ENCODE measurements at regions not wholly inside any gene's neighbourhood (a gene's known extent, or its start where the extent isn't known, plus 50 kb on each side); places are given as distances from the start of the nearest gene placed in this dataset.

- TF ChIP-seq ZNF274 (IDR thresholded peaks at IDR 0.05; ENCODE audit: low read depth, low read length) = no peak
- no peak overlapping the region for H3K4me3 ChIP-seq (ENCODE audit: low read length)
Measured at GRCh38 chr12:92623386-92623785, 79.4 kb upstream of the PLEKHG7 start.

- H3K4me3 ChIP-seq (ENCODE audit: low read length) = no peak overlapping the region
- no peak for TF ChIP-seq ZNF274 (IDR thresholded peaks at IDR 0.05; ENCODE audit: low read depth, low read length)
Measured at GRCh38 chr12:92621833-92622232, 81.0 kb upstream of the PLEKHG7 start.

GRCh38 chr12:92621312-92621711 is 81.5 kb upstream of the PLEKHG7 start:
- no peak for TF ChIP-seq ZNF274 (IDR thresholded peaks at IDR 0.05; ENCODE audit: low read depth, low read length)
- no peak overlapping the region for H3K4me3 ChIP-seq (ENCODE audit: low read length)

GRCh38 chr12:92619730-92620684 is 82.8 kb upstream of the PLEKHG7 start:
- TF ChIP-seq ZNF274 (IDR thresholded peaks at IDR 0.05; ENCODE audit: low read depth, low read length) = no peak
- no peak overlapping the region for H3K4me3 ChIP-seq (ENCODE audit: low read length)

- no peak for TF ChIP-seq ZNF274 (IDR thresholded peaks at IDR 0.05; ENCODE audit: low read depth, low read length)
- no peak overlapping the region for H3K4me3 ChIP-seq (ENCODE audit: low read length)
Measured at GRCh38 chr12:92619026-92619425, 83.8 kb upstream of the PLEKHG7 start.

- no peak for TF ChIP-seq ZNF274 (IDR thresholded peaks at IDR 0.05; ENCODE audit: low read depth, low read length)
- no peak overlapping the region for H3K4me3 ChIP-seq (ENCODE audit: low read length)
Measured at GRCh38 chr12:92615703-92616102, 87.1 kb upstream of the PLEKHG7 start.

- no peak for TF ChIP-seq ZNF274 (IDR thresholded peaks at IDR 0.05; ENCODE audit: low read depth, low read length)
- no peak overlapping the region for H3K4me3 ChIP-seq (ENCODE audit: low read length)
Measured at GRCh38 chr12:92615086-92615485, 87.7 kb upstream of the PLEKHG7 start.

GRCh38 chr12:92614502-92614901 is 88.3 kb upstream of the PLEKHG7 start:
- no peak overlapping the region for H3K4me3 ChIP-seq (ENCODE audit: low read length)
- TF ChIP-seq ZNF274 (IDR thresholded peaks at IDR 0.05; ENCODE audit: low read depth, low read length) = no peak

GRCh38 chr12:92614001-92614400 is 88.8 kb upstream of the PLEKHG7 start:
- no peak for TF ChIP-seq ZNF274 (IDR thresholded peaks at IDR 0.05; ENCODE audit: low read depth, low read length)
- no peak overlapping the region for H3K4me3 ChIP-seq (ENCODE audit: low read length)

- TF ChIP-seq ZNF274 (IDR thresholded peaks at IDR 0.05; ENCODE audit: low read depth, low read length) = no peak
- no peak overlapping the region for H3K4me3 ChIP-seq (ENCODE audit: low read length)
Measured at GRCh38 chr12:92612611-92613010, 90.2 kb upstream of the PLEKHG7 start.

- TF ChIP-seq ZNF274 (IDR thresholded peaks at IDR 0.05; ENCODE audit: low read depth, low read length) = no peak
- H3K4me3 ChIP-seq (ENCODE audit: low read length) = no peak overlapping the region
Measured at GRCh38 chr12:92608151-92609091, 94.4 kb upstream of the PLEKHG7 start.

GRCh38 chr12:92606956-92607355 is 95.8 kb upstream of the PLEKHG7 start:
- H3K4me3 ChIP-seq (ENCODE audit: low read length) = no peak overlapping the region
- TF ChIP-seq ZNF274 (IDR thresholded peaks at IDR 0.05; ENCODE audit: low read depth, low read length) = no peak

GRCh38 chr12:92605621-92606170 is 97.1 kb upstream of the PLEKHG7 start:
- no peak for TF ChIP-seq ZNF274 (IDR thresholded peaks at IDR 0.05; ENCODE audit: low read depth, low read length)

GRCh38 chr12:92604786-92605185 is 98.0 kb upstream of the PLEKHG7 start:
- H3K4me3 ChIP-seq (ENCODE audit: low read length) = no peak overlapping the region
- TF ChIP-seq ZNF274 (IDR thresholded peaks at IDR 0.05; ENCODE audit: low read depth, low read length) = no peak

More at GRCh38 chr12:92605621-92606170, 97.1 kb upstream of the PLEKHG7 start:
- no peak overlapping the region for H3K4me3 ChIP-seq (ENCODE audit: low read length)

Data from GM08714 (cell line).